ENCODE measurements at regions not wholly inside any gene's neighbourhood (a gene's known extent, or its start where the extent isn't known, plus 50 kb on each side); places are given as distances from the start of the nearest gene placed in this dataset.

DNA sequence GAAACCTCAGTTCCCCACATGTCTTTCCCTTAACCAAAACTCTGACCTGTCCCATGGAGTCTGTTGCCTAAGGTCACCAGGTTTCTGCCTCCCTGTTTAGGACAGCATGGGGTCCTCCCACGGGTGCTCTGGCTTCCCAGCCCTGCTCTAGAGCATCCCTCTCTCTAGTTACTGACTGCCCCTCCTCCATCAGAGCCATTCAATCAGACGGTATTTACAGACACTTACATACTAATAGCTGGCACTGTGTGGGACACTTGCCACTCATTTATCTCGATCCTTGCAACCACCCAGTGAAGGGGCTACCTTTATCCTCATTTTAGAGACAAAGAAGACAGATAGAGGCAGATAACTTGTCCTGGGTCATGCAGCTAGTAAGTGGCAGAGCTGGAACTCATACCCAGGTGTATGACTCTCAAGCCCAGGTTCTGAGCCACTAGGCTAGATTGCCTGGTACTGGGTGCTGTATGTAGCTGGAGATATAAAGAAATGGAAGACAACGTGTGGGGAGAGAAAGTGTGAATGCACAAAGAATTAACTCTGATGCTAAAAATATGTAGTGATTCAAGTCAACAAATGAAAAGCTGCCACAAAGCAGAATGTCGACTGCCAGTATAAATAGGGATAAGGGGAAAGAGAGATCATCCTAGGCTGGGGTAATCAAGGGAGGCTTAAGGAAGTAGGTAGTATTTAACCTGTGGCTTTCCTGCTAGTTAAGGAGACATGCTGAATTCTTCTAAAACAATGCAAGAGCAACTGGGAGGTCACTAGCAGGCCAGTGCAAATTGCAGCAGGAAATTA lies 52.5 kb upstream of the PDE8B start:
- Histone ChIP-seq H3K4me1 (no peaks in the 10 kb centered on the region), H3K27me3 (no peaks in the 10 kb centered on the region), H3K4me3 (replicated peaks in 1 of 3) (no peak overlapping the region), H3K27ac (no peak overlapping the region), H3K36me3 (no peaks in the 10 kb centered on the region), H3K9me3 (no peaks in the 10 kb centered on the region)
- no peak for DNase-seq
- TF ChIP-seq POLR2A (IDR thresholded peaks at IDR 0.05), result no peak
- TF ChIP-seq, protein P1, sequence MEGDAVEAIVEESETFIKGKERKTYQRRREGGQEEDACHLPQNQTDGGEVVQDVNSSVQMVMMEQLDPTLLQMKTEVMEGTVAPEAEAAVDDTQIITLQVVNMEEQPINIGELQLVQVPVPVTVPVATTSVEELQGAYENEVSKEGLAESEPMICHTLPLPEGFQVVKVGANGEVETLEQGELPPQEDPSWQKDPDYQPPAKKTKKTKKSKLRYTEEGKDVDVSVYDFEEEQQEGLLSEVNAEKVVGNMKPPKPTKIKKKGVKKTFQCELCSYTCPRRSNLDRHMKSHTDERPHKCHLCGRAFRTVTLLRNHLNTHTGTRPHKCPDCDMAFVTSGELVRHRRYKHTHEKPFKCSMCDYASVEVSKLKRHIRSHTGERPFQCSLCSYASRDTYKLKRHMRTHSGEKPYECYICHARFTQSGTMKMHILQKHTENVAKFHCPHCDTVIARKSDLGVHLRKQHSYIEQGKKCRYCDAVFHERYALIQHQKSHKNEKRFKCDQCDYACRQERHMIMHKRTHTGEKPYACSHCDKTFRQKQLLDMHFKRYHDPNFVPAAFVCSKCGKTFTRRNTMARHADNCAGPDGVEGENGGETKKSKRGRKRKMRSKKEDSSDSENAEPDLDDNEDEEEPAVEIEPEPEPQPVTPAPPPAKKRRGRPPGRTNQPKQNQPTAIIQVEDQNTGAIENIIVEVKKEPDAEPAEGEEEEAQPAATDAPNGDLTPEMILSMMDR (IDR thresholded peaks at IDR 0.05), result no peak
- 55 to 62% methylated on average over 5 of the region's 5 CpGs for WGBS, 2 donors
- intact Hi-C loops (cut with DNase I), result no loop called here

DNA sequence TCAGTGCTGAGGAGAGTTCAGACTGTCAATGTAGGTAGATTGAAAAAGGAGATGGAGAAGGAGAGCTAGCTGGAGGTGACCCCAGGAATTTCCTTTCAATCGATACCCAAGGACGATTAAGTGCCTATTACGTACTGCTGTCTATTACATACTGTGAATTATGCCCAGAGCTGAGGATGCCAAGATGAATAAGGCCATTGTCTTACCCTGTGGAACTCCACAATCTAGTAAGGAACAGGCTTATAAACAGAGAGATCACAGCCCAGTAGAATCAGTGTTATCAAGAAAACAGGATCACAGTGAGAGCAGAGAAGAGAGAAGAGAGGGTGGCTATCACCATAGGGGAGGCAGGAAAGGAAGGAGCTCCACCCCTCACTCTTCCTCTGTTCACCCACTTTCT lies 54.1 kb upstream of the PDE8B start:
- Histone ChIP-seq H3K27ac (no peak overlapping the region), H3K4me3 (replicated peaks in 1 of 3) (no peak overlapping the region), H3K36me3 (no peaks in the 10 kb centered on the region), H3K9me3 (no peaks in the 10 kb centered on the region), H3K27me3 (no peaks in the 10 kb centered on the region), H3K4me1 (no peaks in the 10 kb centered on the region)
- DNase-seq, result no peak
- no peak for TF ChIP-seq POLR2A (IDR thresholded peaks at IDR 0.05)
- TF ChIP-seq, protein P1 (IDR thresholded peaks at IDR 0.05), result no peak
- intact Hi-C loops (cut with DNase I), result no loop called here
- WGBS, 2 donors, result 89 to 90% methylated on average over 3 of the region's 3 CpGs

- intact Hi-C loops (cut with DNase I), result no loop called here
- Histone ChIP-seq H3K27ac (no peak overlapping the region), H3K4me3 (replicated peaks in 1 of 3) (no peak overlapping the region), H3K4me1 (no peaks in the 10 kb centered on the region), H3K36me3 (no peaks in the 10 kb centered on the region), H3K27me3 (no peaks in the 10 kb centered on the region), H3K9me3 (no peaks in the 10 kb centered on the region)
- 92 to 94% methylated on average over 8 of the region's 8 CpGs for WGBS, 2 donors
- DNase-seq, result no peak
- TF ChIP-seq POLR2A (IDR thresholded peaks at IDR 0.05), result no peak
- TF ChIP-seq, protein P1 (IDR thresholded peaks at IDR 0.05), result no peak
Measured at GRCh38 chr5:77155179-77155785, 55.2 kb upstream of the PDE8B start.

- no peak overlapping the region for H3K4me3 ChIP-seq (replicated peaks in 1 of 3)
- intact Hi-C loops (cut with DNase I), result no loop called here
- no peak for DNase-seq
- no peak overlapping the region for H3K27ac ChIP-seq
- no peaks in the 10 kb centered on the region for H3K9me3 ChIP-seq
- H3K4me1 ChIP-seq, result no peaks in the 10 kb centered on the region
- no peaks in the 10 kb centered on the region for H3K36me3 ChIP-seq
- no peaks in the 10 kb centered on the region for H3K27me3 ChIP-seq
- 94 to 95% methylated on average over 8 of the region's 8 CpGs for WGBS, 2 donors
- no peak for TF ChIP-seq POLR2A (IDR thresholded peaks at IDR 0.05)
- TF ChIP-seq, protein P1 (IDR thresholded peaks at IDR 0.05), result no peak
Measured at GRCh38 chr5:77152441-77152840, 58.0 kb upstream of the PDE8B start.

DNA sequence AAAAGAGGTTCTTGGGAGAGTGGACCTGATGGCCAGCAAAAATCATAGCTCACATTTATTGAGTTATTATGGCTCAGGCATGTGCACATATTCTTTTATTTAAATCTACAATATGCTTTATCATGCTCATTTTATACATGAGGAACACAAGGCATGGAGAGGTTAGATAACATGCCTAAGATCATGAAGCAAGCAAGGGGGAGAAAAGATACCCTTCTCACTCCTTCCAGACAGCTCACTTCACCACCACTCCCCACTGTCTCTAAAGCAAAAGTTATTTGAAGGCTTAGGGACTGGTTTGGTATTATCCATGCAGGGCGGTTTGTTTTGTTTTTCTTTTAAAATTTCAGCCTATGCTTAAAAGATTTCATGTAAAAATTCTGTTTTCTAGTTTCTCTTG lies 59.0 kb upstream of the PDE8B start:
- intact Hi-C loops (cut with DNase I), result no loop called here
- no peak overlapping the region for H3K4me3 ChIP-seq (replicated peaks in 1 of 3)
- no peaks in the 10 kb centered on the region for H3K4me1 ChIP-seq
- H3K36me3 ChIP-seq, result no peaks in the 10 kb centered on the region
- no peak for DNase-seq
- 95 to 100% methylated on average over 1 of the region's 1 CpG for WGBS, 2 donors
- no peaks in the 10 kb centered on the region for H3K9me3 ChIP-seq
- no peak overlapping the region for H3K27ac ChIP-seq
- TF ChIP-seq POLR2A (IDR thresholded peaks at IDR 0.05), result no peak
- TF ChIP-seq, protein P1 (IDR thresholded peaks at IDR 0.05), result no peak
- no peaks in the 10 kb centered on the region for H3K27me3 ChIP-seq
